ENCODE measurements at regions not wholly inside any gene's neighbourhood (a gene's known extent, or its start where the extent isn't known, plus 50 kb on each side); places are given as distances from the start of the nearest gene placed in this dataset.

GRCh38 chr2:123153041-123153440, 872.0 kb upstream of the CNTNAP5 start:
- H3K36me3 ChIP-seq (ENCODE audit: control insufficient read depth in 2 of 2, insufficient read depth in 2 of 2, low read length in 2 of 2): no peaks in the 10 kb centered on the region

GRCh38 chr2:123154195-123154594, 870.9 kb upstream of the CNTNAP5 start:
- Histone ChIP-seq H3K9ac (ENCODE audit: low read length in 2 of 2) (no peak overlapping the region), H3K27ac (ENCODE audit: low read length) (no peak overlapping the region), H3K27me3 (ENCODE audit: control insufficient read depth in 1 of 2, insufficient read depth in 2 of 2, low read length in 2 of 2) (no peaks in the 10 kb centered on the region), H3K4me1 (ENCODE audit: control insufficient read depth, insufficient read depth, low read length) (no peaks in the 10 kb centered on the region), H3K4me3 (ENCODE audit: low read length in 2 of 2) (no peak overlapping the region), H3K36me3 (ENCODE audit: control insufficient read depth in 2 of 2, insufficient read depth in 2 of 2, low read length in 2 of 2) (no peaks in the 10 kb centered on the region), H3K9me3 (ENCODE audit: control insufficient read depth in 2 of 2, low read length in 2 of 2) (no peaks in the 10 kb centered on the region)

More at GRCh38 chr2:123153041-123153440, 872.0 kb upstream of the CNTNAP5 start:
- H3K4me3 ChIP-seq (ENCODE audit: low read length in 2 of 2): no peak overlapping the region
- no peaks in the 10 kb centered on the region for H3K9me3 ChIP-seq (ENCODE audit: control insufficient read depth in 2 of 2, low read length in 2 of 2)
- no peak overlapping the region for H3K27ac ChIP-seq (ENCODE audit: low read length)
- no peaks in the 10 kb centered on the region for H3K4me1 ChIP-seq (ENCODE audit: control insufficient read depth, insufficient read depth, low read length)
- H3K9ac ChIP-seq (ENCODE audit: low read length in 2 of 2): no peak overlapping the region
- no peaks in the 10 kb centered on the region for H3K27me3 ChIP-seq (ENCODE audit: control insufficient read depth in 1 of 2, insufficient read depth in 2 of 2, low read length in 2 of 2)

GRCh38 chr2:123157016-123157415, 868.1 kb upstream of the CNTNAP5 start:
- Histone ChIP-seq H3K4me3 (ENCODE audit: low read length in 2 of 2) (no peak overlapping the region), H3K36me3 (ENCODE audit: control insufficient read depth in 2 of 2, insufficient read depth in 2 of 2, low read length in 2 of 2) (no peaks in the 10 kb centered on the region), H3K4me1 (ENCODE audit: control insufficient read depth, insufficient read depth, low read length) (no peaks in the 10 kb centered on the region), H3K9me3 (ENCODE audit: control insufficient read depth in 2 of 2, low read length in 2 of 2) (no peaks in the 10 kb centered on the region), H3K9ac (ENCODE audit: low read length in 2 of 2) (no peak overlapping the region), H3K27ac (ENCODE audit: low read length) (no peak overlapping the region), H3K27me3 (ENCODE audit: control insufficient read depth in 1 of 2, insufficient read depth in 2 of 2, low read length in 2 of 2) (no peaks in the 10 kb centered on the region)

DNA sequence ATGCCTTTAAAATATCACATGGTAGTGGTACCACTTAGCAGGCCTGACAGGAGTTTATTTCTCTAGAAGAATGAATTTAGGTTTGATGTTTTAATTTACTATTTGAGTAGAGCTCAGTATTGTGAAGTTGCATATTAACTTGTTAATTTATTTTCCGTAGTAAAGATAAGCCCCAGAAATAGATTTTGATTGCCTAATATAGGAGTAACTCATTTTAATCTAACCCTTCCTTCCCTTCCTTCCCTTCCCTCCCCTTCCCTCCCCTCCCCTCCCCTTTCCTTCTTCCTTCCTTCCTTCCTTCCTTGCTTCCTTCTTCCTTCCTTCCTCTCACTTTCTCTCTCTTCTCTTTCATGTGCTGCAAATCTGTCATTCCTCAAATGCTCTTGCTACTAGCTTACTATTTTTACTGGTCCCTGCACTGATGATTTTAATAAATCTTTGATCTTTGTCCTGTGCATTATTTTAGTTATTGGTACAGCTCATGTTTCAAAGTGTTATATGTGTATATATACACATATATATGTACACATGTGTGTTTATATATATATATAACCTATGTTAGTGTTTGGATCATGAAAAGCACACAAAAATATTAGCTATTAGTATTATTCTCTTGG, 862.6 kb upstream of the CNTNAP5 start:
- Histone ChIP-seq H3K9ac (ENCODE audit: low read length in 2 of 2) (no peak overlapping the region), H3K27ac (ENCODE audit: low read length) (no peak overlapping the region), H3K36me3 (ENCODE audit: control insufficient read depth in 2 of 2, insufficient read depth in 2 of 2, low read length in 2 of 2) (no peaks in the 10 kb centered on the region), H3K9me3 (ENCODE audit: control insufficient read depth in 2 of 2, low read length in 2 of 2) (no peaks in the 10 kb centered on the region), H3K4me1 (ENCODE audit: control insufficient read depth, insufficient read depth, low read length) (no peaks in the 10 kb centered on the region), H3K27me3 (ENCODE audit: control insufficient read depth in 1 of 2, insufficient read depth in 2 of 2, low read length in 2 of 2) (no peaks in the 10 kb centered on the region), H3K4me3 (ENCODE audit: low read length in 2 of 2) (no peak overlapping the region)

DNA sequence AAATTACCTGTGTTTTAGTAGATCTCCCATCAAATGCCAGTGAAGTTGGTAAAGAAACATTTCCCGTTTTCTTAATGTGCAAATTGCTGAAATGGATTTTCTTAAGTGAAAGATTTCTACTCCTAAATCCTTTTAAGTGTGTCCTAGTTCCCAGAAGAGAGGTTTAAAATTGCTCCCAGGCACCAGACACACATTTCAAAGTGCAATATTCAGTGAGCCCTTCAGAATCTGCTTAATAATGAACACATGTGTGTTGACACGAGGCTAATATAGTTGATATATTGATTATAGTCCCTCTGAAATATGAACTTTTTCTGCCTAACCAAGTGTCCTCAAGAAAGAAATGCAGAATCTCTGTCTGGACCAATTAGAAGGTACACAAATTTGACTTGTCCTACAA, 861.7 kb upstream of the CNTNAP5 start:
- Histone ChIP-seq H3K9ac (ENCODE audit: low read length in 2 of 2) (no peak overlapping the region), H3K27me3 (ENCODE audit: control insufficient read depth in 1 of 2, insufficient read depth in 2 of 2, low read length in 2 of 2) (no peaks in the 10 kb centered on the region), H3K9me3 (ENCODE audit: control insufficient read depth in 2 of 2, low read length in 2 of 2) (no peaks in the 10 kb centered on the region), H3K4me3 (ENCODE audit: low read length in 2 of 2) (no peak overlapping the region), H3K4me1 (ENCODE audit: control insufficient read depth, insufficient read depth, low read length) (no peaks in the 10 kb centered on the region), H3K36me3 (ENCODE audit: control insufficient read depth in 2 of 2, insufficient read depth in 2 of 2, low read length in 2 of 2) (no peaks in the 10 kb centered on the region), H3K27ac (ENCODE audit: low read length) (no peak overlapping the region)

- H3K9me3 ChIP-seq (ENCODE audit: control insufficient read depth in 2 of 2, low read length in 2 of 2): no peaks in the 10 kb centered on the region
These were observed 860.9 kb upstream of the CNTNAP5 start for GRCh38 chr2:123164216-123164615.

DNA sequence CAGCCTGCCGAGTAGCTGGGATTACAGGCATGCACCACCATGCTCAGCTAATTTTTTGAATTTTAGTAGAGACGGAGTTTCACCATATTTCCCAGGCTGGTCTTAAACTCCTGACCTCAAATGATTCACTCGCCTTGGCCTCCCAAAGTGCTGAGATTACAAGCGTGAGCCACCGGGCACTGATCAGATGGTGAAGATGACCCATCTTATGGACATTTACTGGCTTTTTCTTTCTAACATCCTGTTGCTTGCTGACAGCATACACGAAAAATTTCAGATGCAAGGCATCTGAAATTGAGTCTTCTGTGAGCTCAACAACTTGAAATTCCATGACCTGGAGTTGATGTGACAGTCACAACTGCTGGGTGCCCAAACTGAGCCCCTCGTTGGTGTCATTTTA, 859.5 kb upstream of the CNTNAP5 start:
- H3K9ac ChIP-seq (ENCODE audit: low read length in 2 of 2): no peak overlapping the region
- H3K4me3 ChIP-seq (ENCODE audit: low read length in 2 of 2): no peak overlapping the region
- no peaks in the 10 kb centered on the region for H3K4me1 ChIP-seq (ENCODE audit: control insufficient read depth, insufficient read depth, low read length)
- no peaks in the 10 kb centered on the region for H3K9me3 ChIP-seq (ENCODE audit: control insufficient read depth in 2 of 2, low read length in 2 of 2)
- H3K36me3 ChIP-seq (ENCODE audit: control insufficient read depth in 2 of 2, insufficient read depth in 2 of 2, low read length in 2 of 2): no peaks in the 10 kb centered on the region
- H3K27me3 ChIP-seq (ENCODE audit: control insufficient read depth in 1 of 2, insufficient read depth in 2 of 2, low read length in 2 of 2): no peaks in the 10 kb centered on the region
- no peak overlapping the region for H3K27ac ChIP-seq (ENCODE audit: low read length)

More at GRCh38 chr2:123164216-123164615, 860.9 kb upstream of the CNTNAP5 start:
- Histone ChIP-seq H3K4me1 (ENCODE audit: control insufficient read depth, insufficient read depth, low read length) (no peaks in the 10 kb centered on the region), H3K4me3 (ENCODE audit: low read length in 2 of 2) (no peak overlapping the region), H3K27ac (ENCODE audit: low read length) (no peak overlapping the region), H3K36me3 (ENCODE audit: control insufficient read depth in 2 of 2, insufficient read depth in 2 of 2, low read length in 2 of 2) (no peaks in the 10 kb centered on the region), H3K27me3 (ENCODE audit: control insufficient read depth in 1 of 2, insufficient read depth in 2 of 2, low read length in 2 of 2) (no peaks in the 10 kb centered on the region), H3K9ac (ENCODE audit: low read length in 2 of 2) (no peak overlapping the region)

DNA sequence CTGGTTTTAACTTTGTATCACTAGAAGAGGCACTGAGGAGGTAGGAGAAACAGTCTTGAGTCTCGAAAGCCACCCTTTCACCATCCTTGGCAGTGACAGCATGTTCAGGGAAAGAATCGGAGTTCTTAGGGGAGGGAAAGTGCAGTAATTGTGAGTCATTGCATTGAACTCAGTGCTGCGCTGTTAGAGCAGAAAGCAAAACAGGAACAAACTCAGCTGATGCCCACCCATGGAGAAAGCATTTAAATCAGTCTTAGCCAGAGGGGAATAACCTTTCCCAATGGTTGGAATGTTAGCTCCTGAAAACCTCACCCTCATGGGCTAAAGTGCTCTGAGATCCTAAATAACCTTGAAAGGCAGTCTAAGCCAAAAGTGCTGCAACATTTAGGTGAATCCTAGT, 845.6 kb upstream of the CNTNAP5 start:
- H3K9me3 ChIP-seq (ENCODE audit: control insufficient read depth in 2 of 2, low read length in 2 of 2): peaks cover 0 to 4% of the 10 kb centered on the region in 2 donors
- no peak overlapping the region for H3K4me3 ChIP-seq (ENCODE audit: low read length in 2 of 2)
- H3K27me3 ChIP-seq (ENCODE audit: control insufficient read depth in 1 of 2, insufficient read depth in 2 of 2, low read length in 2 of 2): no peaks in the 10 kb centered on the region
- H3K9ac ChIP-seq (ENCODE audit: low read length in 2 of 2): no peak overlapping the region
- H3K36me3 ChIP-seq (ENCODE audit: control insufficient read depth in 2 of 2, insufficient read depth in 2 of 2, low read length in 2 of 2): no peaks in the 10 kb centered on the region
- H3K27ac ChIP-seq (ENCODE audit: low read length): no peak overlapping the region
- no peaks in the 10 kb centered on the region for H3K4me1 ChIP-seq (ENCODE audit: control insufficient read depth, insufficient read depth, low read length)

- Histone ChIP-seq H3K27ac (ENCODE audit: low read length) (no peak overlapping the region), H3K36me3 (ENCODE audit: control insufficient read depth in 2 of 2, insufficient read depth in 2 of 2, low read length in 2 of 2) (no peaks in the 10 kb centered on the region)
These were observed 829.1 kb upstream of the CNTNAP5 start for GRCh38 chr2:123195957-123196356.

DNA sequence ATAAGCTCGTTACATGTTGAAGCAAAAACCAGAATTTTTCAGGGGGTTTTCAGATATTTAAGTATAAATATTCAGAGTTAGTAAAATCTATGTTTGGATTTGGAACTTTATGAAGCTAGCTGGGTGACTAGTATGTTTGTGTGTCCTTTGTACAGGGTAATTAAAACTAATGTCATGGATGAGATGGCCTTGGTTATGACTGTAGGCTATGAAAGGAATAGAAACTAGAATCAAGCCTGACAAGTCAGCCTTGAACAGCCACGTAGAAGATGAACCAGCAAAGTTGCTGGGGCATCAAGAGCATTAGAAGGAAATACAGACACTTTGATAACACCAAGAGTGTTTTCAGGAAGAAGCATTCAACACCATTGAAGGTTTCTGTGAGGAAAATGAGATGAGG, 825.1 kb upstream of the CNTNAP5 start:
- Histone ChIP-seq H3K27me3 (ENCODE audit: control insufficient read depth in 1 of 2, insufficient read depth in 2 of 2, low read length in 2 of 2) (no peaks in the 10 kb centered on the region), H3K9ac (ENCODE audit: low read length in 2 of 2) (no peak overlapping the region), H3K4me3 (ENCODE audit: low read length in 2 of 2) (no peak overlapping the region), H3K9me3 (ENCODE audit: control insufficient read depth in 2 of 2, low read length in 2 of 2) (no peaks in the 10 kb centered on the region), H3K27ac (ENCODE audit: low read length) (no peak overlapping the region), H3K4me1 (ENCODE audit: control insufficient read depth, insufficient read depth, low read length) (no peaks in the 10 kb centered on the region), H3K36me3 (ENCODE audit: control insufficient read depth in 2 of 2, insufficient read depth in 2 of 2, low read length in 2 of 2) (no peaks in the 10 kb centered on the region)

More at GRCh38 chr2:123195957-123196356, 829.1 kb upstream of the CNTNAP5 start:
- H3K9ac ChIP-seq (ENCODE audit: low read length in 2 of 2): no peak overlapping the region
- H3K9me3 ChIP-seq (ENCODE audit: control insufficient read depth in 2 of 2, low read length in 2 of 2): no peaks in the 10 kb centered on the region
- no peak overlapping the region for H3K4me3 ChIP-seq (ENCODE audit: low read length in 2 of 2)
- H3K4me1 ChIP-seq (ENCODE audit: control insufficient read depth, insufficient read depth, low read length): no peaks in the 10 kb centered on the region
- no peaks in the 10 kb centered on the region for H3K27me3 ChIP-seq (ENCODE audit: control insufficient read depth in 1 of 2, insufficient read depth in 2 of 2, low read length in 2 of 2)

- Histone ChIP-seq H3K27me3 (ENCODE audit: control insufficient read depth in 1 of 2, insufficient read depth in 2 of 2, low read length in 2 of 2) (no peaks in the 10 kb centered on the region), H3K4me3 (ENCODE audit: low read length in 2 of 2) (no peak overlapping the region), H3K36me3 (ENCODE audit: control insufficient read depth in 2 of 2, insufficient read depth in 2 of 2, low read length in 2 of 2) (no peaks in the 10 kb centered on the region), H3K9me3 (ENCODE audit: control insufficient read depth in 2 of 2, low read length in 2 of 2) (no peaks in the 10 kb centered on the region), H3K27ac (ENCODE audit: low read length) (no peak overlapping the region), H3K4me1 (ENCODE audit: control insufficient read depth, insufficient read depth, low read length) (no peaks in the 10 kb centered on the region), H3K9ac (ENCODE audit: low read length in 2 of 2) (no peak overlapping the region)
These were observed 817.8 kb upstream of the CNTNAP5 start for GRCh38 chr2:123207245-123207644.

Measured in stomach smooth muscle (tissue), 2 donors.